Cerebellar nuclear complex (tissue), 1 donor: ENCODE measurements at regions not wholly inside any gene's neighbourhood (a gene's known extent, or its start where the extent isn't known, plus 50 kb on each side); places are given as distances from the start of the nearest gene placed in this dataset.
"Not testable (repeated sequence)": the region's sequence is repeated elsewhere in the genome, so short reads cannot be mapped to it uniquely, and the experiment has no call there.

Experiments used
- DNase-seq, 2 experiments: peaks; one replicate each; lab custom pipeline; 2025; lab: John Stamatoyannopoulos, UW

- DNase-seq = no peak
These were observed 624.8 kb upstream of the PTCHD4 start for GRCh38 chr6:48735846-48736245.

GRCh38 chr6:48733581-48733980 lies 622.6 kb upstream of the PTCHD4 start:
- DNase-seq = no peak

DNA sequence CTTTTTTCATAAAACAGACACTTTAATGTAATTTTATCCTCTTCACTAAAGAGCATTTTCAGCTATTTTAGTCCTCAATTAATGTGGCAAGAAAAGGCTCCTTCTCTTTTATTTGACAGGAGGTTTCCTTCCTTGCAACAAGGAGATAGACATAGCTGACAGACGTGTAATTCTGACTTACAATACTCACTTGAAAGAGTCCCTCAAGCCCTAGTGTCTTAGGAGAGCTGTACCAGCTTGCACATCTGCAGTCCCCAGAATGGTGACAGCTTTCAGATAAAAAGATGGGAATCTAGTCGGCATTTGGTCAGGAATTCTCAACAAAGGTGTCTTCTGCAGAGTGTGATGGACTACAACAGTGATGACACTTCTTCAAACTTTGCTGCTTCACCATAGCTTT lies 603.7 kb upstream of the PTCHD4 start:
- no peak for DNase-seq

GRCh38 chr6:48714250-48714649 lies 603.3 kb upstream of the PTCHD4 start:
- DNase-seq = no peak

GRCh38 chr6:48713612-48714011 lies 602.6 kb upstream of the PTCHD4 start:
- no peak for DNase-seq

GRCh38 chr6:48706310-48706709 lies 595.3 kb upstream of the PTCHD4 start:
- no peak for DNase-seq

DNA sequence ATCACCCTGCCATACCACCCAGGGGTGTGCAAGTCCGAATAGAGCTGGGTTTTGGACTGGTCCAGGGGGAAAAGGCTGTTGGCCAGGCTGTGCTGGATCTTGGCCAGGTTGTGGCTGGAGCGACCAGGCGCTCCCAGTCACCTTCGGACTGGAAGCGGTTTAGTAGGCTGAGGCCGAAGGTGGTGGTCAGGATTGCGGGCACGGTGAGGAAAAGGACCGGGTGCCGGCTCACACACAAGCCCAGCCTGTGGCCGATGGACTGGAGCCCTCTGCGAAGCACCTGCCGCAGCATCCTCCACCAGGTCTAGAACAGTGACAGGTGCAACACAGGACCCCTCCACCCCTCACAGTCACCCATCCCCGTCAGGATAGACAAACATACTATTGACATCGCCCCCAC lies 590.6 kb upstream of the PTCHD4 start:
- no peak for DNase-seq

DNA sequence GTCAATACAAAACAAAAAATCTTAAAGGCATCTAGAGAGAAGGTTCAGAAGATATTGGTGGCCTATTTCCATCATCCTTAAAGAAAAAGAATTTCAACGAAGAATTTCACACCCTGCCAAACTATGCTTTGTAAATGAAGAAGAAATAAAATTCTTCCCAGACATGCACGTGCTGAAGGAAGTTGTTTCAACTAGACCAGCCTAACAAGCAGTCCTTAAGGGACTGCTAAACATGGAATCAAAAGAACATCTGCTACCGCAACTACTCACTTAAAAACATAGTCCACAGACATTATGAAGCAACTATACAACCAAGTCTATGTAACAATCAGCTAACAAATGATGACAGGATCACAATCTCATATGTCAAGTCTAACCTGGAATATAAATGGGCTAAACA lies 584.9 kb upstream of the PTCHD4 start:
- no peak for DNase-seq

- no peak for DNase-seq
These were observed 580.4 kb upstream of the PTCHD4 start for GRCh38 chr6:48691420-48691819.

GRCh38 chr6:48689498-48689897 lies 578.5 kb upstream of the PTCHD4 start:
- no peak for DNase-seq

DNA sequence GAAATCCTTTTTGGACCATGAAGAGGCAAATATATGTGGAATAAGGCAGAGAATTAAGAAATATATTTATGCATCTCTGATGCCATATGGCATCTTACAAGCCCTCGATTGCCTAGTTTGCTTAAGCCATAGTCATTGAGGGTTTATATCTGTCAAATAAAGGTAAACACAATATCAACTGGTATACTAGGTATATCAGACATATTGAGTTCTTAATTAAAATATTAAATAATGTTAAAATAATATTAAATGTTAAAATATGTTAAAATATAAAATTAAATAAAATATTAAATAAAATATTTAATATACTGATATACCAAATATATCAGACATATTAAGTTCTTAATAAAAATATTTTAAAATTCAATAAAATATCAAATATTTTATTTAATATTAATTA lies 567.4 kb upstream of the PTCHD4 start:
- no peak for DNase-seq

- no peak for DNase-seq
These were observed 560.5 kb upstream of the PTCHD4 start for GRCh38 chr6:48671505-48671904.

DNA sequence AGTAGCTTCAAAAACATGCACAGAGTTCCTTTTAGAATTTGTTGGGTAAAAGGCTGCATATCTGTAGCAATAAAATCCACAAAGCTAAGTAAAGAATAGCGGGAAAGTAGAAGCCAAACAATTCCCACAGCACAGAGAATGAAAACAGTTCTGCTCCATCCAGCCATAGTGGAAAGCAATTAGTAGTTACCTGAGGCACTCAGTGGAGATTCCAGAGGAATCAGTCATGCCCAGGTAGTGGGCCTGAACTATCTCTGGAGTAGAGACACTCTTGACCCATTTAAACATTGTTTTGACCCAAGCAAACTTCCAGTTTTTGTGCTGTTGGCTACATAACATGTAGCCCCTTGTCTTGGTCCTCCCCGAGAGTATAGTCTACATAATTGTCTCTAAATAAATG lies 559.5 kb upstream of the PTCHD4 start:
- no peak for DNase-seq

DNA sequence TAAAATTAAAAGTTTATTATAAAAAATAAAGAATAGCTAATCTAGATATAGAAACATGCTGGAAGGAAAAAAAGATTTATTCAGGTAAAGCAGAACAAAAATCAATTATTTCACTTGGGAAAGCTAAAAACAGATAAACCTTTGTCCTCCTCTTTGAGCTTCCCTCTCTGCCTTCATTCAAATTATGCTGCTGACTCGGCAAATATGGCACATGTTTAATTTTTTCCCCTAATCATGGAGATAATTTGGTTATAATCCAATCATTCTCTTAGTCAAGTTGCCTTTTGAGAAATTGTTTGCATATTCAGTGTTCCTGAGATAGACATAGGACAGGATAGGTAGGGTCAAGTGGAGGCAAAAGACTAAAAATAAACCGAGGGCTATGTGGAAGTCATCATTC lies 556.8 kb upstream of the PTCHD4 start:
- DNase-seq = no peak

DNA sequence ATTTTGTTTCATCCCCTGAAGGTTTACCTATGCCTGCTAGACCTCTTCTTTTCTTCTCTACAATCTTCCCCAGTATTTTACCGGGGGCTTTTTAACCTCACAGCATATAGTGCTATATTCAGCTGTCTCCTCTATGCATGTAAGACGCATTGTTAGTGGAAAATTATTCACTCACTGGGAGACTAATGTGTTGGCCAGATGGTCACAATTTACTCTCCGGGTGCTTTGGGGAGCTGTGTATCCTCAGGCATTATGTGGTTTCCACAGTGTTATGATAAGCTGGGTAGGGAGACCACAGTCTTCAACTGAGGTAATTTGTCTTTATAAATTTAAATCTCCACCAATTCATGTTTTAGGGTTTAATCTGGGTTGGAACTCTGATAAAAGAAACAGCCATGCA lies 553.8 kb upstream of the PTCHD4 start:
- DNase-seq = no peak

DNA sequence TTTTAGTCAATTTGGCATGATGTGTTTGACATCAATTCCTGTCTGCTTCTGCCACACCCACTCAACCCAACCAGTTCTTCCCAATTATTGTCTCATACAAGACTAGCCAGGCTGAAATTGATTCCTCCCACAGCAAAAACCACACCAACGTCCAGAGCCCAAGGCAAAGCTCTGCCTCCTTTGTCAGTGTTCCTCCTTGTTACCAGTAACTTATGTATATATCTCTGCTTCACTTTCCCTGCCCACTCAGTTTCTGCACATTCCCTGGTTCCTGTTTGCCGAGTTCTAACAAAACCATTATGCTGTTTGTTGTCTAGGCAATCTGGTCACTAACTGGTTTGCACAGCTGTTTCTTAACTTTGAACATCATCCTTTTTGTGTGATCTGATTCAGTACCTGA lies 547.9 kb upstream of the PTCHD4 start:
- no peak for DNase-seq

DNA sequence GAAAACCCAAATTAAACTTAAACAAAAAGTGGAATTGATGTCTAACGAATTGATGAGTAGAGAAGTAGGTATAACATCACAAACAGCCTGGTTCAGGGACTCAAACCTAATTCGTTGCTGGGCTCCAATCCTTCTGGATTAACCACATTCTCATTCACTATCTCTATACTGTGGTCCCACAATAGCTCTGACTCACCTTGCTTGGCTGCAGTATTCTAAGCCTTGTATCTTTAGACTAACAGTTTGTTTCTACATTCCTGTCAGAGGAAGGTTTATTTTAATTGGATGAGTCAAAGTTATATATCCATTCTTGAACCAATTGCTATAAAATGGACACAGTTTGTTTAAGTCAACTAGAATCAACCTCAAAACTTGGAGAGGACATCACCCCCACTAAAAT lies 530.5 kb upstream of the PTCHD4 start:
- DNase-seq = no peak

DNA sequence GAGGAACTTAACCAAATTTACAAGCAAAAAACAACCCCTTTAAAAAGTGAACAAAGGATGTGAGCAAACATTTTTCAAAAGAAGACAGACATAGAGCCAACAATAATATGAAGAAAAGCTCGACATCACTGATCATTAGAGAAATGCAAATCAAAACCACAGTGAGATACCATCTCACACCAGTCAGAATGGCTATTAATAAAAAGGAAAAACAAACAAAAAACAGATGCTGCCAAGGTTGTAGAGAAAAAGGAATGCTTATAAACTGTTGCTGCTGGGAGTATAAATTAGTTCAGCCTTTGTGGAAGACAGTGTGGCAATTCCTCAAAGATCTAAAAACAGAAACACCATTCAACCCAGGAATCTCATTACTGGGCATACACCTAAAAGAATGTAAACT lies 527.8 kb upstream of the PTCHD4 start:
- DNase-seq = not testable (repeated sequence)

- no peak for DNase-seq
These were observed 519.5 kb upstream of the PTCHD4 start for GRCh38 chr6:48630511-48630910.

- DNase-seq = no peak
These were observed 517.3 kb upstream of the PTCHD4 start for GRCh38 chr6:48628316-48628715.

GRCh38 chr6:48626421-48626820 lies 515.4 kb upstream of the PTCHD4 start:
- DNase-seq = no peak

DNA sequence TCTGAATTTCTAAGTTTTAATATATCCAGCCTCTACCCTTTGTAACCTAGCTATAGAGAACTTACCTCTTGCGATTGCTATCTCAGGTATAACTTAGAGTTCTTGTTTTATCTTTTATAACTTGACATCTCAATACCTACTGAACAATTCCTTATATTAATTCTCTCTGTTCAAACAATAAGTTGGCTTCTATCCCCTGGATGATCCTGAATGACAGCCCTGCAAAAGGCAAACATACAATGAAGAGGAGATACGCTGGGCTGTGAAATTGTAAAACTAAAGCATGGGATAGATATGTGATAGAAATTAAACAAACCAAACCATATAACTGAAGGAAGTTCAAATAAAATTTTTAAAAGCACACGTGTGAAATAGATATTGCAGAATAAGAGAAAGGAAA lies 513.6 kb upstream of the PTCHD4 start:
- no peak for DNase-seq

GRCh38 chr6:48619771-48620170 lies 508.8 kb upstream of the PTCHD4 start:
- DNase-seq = no peak

DNA sequence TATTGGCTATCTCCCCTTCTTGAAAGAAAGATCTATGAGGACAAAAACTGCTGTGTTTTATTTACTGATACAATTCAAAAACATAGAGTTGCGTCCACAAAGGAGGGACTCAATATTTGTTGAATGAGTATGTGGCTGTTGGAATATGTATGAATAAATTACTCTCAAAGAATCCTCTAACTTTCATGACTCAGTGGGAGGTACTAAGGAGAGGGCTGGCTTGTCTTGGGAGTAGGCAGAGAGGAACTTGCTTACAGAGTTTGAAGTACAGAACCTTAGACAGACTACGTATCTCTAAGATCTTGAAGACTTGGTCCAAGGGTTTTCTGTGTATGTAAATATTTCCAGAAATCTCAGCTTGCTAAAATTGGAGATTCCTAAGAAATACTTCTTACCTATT lies 504.0 kb upstream of the PTCHD4 start:
- DNase-seq = no peak

- DNase-seq = no peak
These were observed 503.3 kb upstream of the PTCHD4 start for GRCh38 chr6:48614326-48614725.
